ENCODE measurements at regions not wholly inside any gene's neighbourhood (a gene's known extent, or its start where the extent isn't known, plus 50 kb on each side); places are given as distances from the start of the nearest gene placed in this dataset.

DNA sequence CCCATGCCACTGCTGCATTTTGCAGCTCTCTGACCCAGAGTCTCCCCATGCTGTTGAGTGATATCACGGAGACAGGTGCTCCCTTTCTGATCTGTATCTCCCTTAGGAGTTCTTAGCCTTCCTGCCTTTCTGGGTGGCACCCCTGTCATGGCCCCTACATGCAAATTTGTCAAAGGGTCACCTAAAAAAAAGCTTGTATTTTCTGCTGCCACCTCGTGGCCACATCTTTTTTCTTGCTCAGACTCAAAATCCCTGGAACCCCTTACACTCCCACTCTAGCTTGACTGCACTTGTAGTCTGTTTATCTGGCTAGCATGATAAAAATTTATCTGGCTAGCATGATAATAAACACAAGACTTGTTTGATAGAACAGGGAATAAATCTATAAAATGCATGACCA, 809.1 kb downstream of the SORCS1 start:
- intact Hi-C loops (cut with micrococcal nuclease; ENCODE audit: unreplicated experiment) (no loop called here), in situ Hi-C loops (cut with HindIII; ENCODE audit: low pct_unique_long_range_greater_than_20kb, low sequenced_read_pairs) (no loop called here)
- ChIA-PET POLR2A (no interaction called here), CTCF (no interaction called here)
- H3K27ac ChIP-seq (ENCODE audit: low read length), result no peak overlapping the region
- no peak overlapping the region for H3K4me3 ChIP-seq (ENCODE audit: low read depth in 2 of 2, low read length in 2 of 2)
- BruUV-seq (replicated peaks), result no TSS peak
- H3K4me1 ChIP-seq (ENCODE audit: control insufficient read depth, insufficient read depth, low read length), result no peaks in the 10 kb centered on the region
- no peaks in the 10 kb centered on the region for H3K36me3 ChIP-seq (ENCODE audit: control insufficient read depth, insufficient read depth, low read length)
- DNase-seq (ENCODE audit: low read depth, low spot score), result no peak
- TF ChIP-seq POLR2AphosphoS5 (IDR thresholded peaks at IDR 0.05; ENCODE audit: low read depth, low read length), result no peak
- TF ChIP-seq, protein P1, sequence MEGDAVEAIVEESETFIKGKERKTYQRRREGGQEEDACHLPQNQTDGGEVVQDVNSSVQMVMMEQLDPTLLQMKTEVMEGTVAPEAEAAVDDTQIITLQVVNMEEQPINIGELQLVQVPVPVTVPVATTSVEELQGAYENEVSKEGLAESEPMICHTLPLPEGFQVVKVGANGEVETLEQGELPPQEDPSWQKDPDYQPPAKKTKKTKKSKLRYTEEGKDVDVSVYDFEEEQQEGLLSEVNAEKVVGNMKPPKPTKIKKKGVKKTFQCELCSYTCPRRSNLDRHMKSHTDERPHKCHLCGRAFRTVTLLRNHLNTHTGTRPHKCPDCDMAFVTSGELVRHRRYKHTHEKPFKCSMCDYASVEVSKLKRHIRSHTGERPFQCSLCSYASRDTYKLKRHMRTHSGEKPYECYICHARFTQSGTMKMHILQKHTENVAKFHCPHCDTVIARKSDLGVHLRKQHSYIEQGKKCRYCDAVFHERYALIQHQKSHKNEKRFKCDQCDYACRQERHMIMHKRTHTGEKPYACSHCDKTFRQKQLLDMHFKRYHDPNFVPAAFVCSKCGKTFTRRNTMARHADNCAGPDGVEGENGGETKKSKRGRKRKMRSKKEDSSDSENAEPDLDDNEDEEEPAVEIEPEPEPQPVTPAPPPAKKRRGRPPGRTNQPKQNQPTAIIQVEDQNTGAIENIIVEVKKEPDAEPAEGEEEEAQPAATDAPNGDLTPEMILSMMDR (IDR thresholded peaks at IDR 0.05), result peak; percentile 53
- no peak for ATAC-seq
- no peaks in the 10 kb centered on the region for H3K9me3 ChIP-seq (ENCODE audit: control insufficient read depth, insufficient read depth, low read depth, low read length)
- no peaks in the 10 kb centered on the region for H3K27me3 ChIP-seq (ENCODE audit: control insufficient read depth, insufficient read depth, low read length)

DNA sequence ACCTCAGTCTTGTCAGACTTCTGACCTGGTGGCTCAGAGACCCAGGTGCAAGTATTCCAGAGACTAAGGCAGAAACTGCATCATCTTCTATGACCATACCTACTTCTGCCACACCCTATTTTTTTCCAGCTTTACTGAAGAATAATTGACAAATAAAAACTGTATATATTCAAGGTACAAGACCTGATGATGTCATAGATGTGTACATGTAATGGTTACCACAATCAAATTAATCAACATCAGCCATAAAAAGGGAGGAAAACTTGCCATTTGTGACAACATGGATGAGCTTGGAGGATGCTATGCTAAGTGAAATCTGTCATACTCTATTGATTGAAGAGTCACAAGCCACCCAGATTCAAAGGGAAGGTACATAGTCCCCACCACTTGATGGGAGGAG, 815.6 kb downstream of the SORCS1 start:
- ATAC-seq (no peak), DNase-seq (ENCODE audit: low read depth, low spot score) (no peak)
- TF ChIP-seq POLR2AphosphoS5 (IDR thresholded peaks at IDR 0.05; ENCODE audit: low read depth, low read length) (no peak), SIN3A (IDR thresholded peaks at IDR 0.05; ENCODE audit: borderline replicate concordance, insufficient read depth, low read depth, low read length) (no peak), TCF7L2 (IDR thresholded peaks at IDR 0.05; ENCODE audit: low read depth, low read length) (no peak)
- TF ChIP-seq, protein P2, sequence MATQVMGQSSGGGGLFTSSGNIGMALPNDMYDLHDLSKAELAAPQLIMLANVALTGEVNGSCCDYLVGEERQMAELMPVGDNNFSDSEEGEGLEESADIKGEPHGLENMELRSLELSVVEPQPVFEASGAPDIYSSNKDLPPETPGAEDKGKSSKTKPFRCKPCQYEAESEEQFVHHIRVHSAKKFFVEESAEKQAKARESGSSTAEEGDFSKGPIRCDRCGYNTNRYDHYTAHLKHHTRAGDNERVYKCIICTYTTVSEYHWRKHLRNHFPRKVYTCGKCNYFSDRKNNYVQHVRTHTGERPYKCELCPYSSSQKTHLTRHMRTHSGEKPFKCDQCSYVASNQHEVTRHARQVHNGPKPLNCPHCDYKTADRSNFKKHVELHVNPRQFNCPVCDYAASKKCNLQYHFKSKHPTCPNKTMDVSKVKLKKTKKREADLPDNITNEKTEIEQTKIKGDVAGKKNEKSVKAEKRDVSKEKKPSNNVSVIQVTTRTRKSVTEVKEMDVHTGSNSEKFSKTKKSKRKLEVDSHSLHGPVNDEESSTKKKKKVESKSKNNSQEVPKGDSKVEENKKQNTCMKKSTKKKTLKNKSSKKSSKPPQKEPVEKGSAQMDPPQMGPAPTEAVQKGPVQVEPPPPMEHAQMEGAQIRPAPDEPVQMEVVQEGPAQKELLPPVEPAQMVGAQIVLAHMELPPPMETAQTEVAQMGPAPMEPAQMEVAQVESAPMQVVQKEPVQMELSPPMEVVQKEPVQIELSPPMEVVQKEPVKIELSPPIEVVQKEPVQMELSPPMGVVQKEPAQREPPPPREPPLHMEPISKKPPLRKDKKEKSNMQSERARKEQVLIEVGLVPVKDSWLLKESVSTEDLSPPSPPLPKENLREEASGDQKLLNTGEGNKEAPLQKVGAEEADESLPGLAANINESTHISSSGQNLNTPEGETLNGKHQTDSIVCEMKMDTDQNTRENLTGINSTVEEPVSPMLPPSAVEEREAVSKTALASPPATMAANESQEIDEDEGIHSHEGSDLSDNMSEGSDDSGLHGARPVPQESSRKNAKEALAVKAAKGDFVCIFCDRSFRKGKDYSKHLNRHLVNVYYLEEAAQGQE (IDR thresholded peaks at IDR 0.05; ENCODE audit: insufficient read depth in 1 of 2, low read depth in 2 of 2, low read length in 1 of 2), result no peak
- TF ChIP-seq, protein P1 (IDR thresholded peaks at IDR 0.05), result no peak
- Histone ChIP-seq H3K36me3 (ENCODE audit: control insufficient read depth, insufficient read depth, low read length) (no peaks in the 10 kb centered on the region), H3K4me1 (ENCODE audit: control insufficient read depth, insufficient read depth, low read length) (no peaks in the 10 kb centered on the region), H3K4me3 (ENCODE audit: low read depth in 2 of 2, low read length in 2 of 2) (no peak overlapping the region), H3K27ac (ENCODE audit: low read length) (no peak overlapping the region), H3K9me3 (ENCODE audit: control insufficient read depth, insufficient read depth, low read depth, low read length) (no peaks in the 10 kb centered on the region), H3K27me3 (ENCODE audit: control insufficient read depth, insufficient read depth, low read length) (no peaks in the 10 kb centered on the region)
- no TSS peak for BruUV-seq (replicated peaks)
- intact Hi-C loops (cut with micrococcal nuclease; ENCODE audit: unreplicated experiment) (no loop called here), in situ Hi-C loops (cut with HindIII; ENCODE audit: low pct_unique_long_range_greater_than_20kb, low sequenced_read_pairs) (no loop called here)
- ChIA-PET CTCF (no interaction called here), POLR2A (no interaction called here)

DNA sequence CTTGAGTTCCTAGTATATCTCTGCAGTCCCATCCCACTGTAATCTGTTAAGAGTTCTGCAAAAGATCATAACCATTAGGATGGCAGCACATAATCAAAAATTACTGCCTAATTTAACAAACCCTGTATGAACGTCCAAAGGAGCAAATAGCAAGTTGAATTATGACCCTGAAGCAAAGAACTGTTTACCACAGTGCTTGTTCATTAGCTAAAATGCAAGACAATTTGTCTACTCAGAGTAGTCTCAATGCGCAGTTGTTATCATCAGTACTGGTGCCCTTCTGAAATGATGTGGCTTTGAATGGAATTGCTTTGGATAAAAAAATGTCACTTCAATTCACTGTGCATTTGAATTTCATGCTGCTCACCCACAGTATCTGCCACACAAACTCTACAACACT, 817.0 kb downstream of the SORCS1 start:
- Histone ChIP-seq H3K4me1 (ENCODE audit: control insufficient read depth, insufficient read depth, low read length) (no peaks in the 10 kb centered on the region), H3K4me3 (ENCODE audit: low read depth in 2 of 2, low read length in 2 of 2) (no peak overlapping the region), H3K27ac (ENCODE audit: low read length) (no peak overlapping the region), H3K36me3 (ENCODE audit: control insufficient read depth, insufficient read depth, low read length) (no peaks in the 10 kb centered on the region), H3K9me3 (ENCODE audit: control insufficient read depth, insufficient read depth, low read depth, low read length) (no peaks in the 10 kb centered on the region), H3K27me3 (ENCODE audit: control insufficient read depth, insufficient read depth, low read length) (no peaks in the 10 kb centered on the region)
- ChIA-PET POLR2A (no interaction called here), CTCF (no interaction called here)
- intact Hi-C loops (cut with micrococcal nuclease; ENCODE audit: unreplicated experiment) (no loop called here), in situ Hi-C loops (cut with HindIII; ENCODE audit: low pct_unique_long_range_greater_than_20kb, low sequenced_read_pairs) (no loop called here)
- TF ChIP-seq SIN3A (IDR thresholded peaks at IDR 0.05; ENCODE audit: borderline replicate concordance, insufficient read depth, low read depth, low read length), result no peak
- no peak for TF ChIP-seq POLR2AphosphoS5 (IDR thresholded peaks at IDR 0.05; ENCODE audit: low read depth, low read length)
- TF ChIP-seq, protein P1 (IDR thresholded peaks at IDR 0.05), result no peak
- no peak for TF ChIP-seq TCF7L2 (IDR thresholded peaks at IDR 0.05; ENCODE audit: low read depth, low read length)
- TF ChIP-seq, protein P2 (IDR thresholded peaks at IDR 0.05; ENCODE audit: insufficient read depth in 1 of 2, low read depth in 2 of 2, low read length in 1 of 2), result no peak
- DNase-seq (ENCODE audit: low read depth, low spot score), result no peak
- no TSS peak for BruUV-seq (replicated peaks)
- no peak for ATAC-seq

Measured in Panc1 (cell line).